DOHH2 (cell line): ENCODE measurements at regions not wholly inside any gene's neighbourhood (a gene's known extent, or its start where the extent isn't known, plus 50 kb on each side); places are given as distances from the start of the nearest gene placed in this dataset.

Experiments
- H3F3A ChIP-seq: fragments of 200-600 bp; sonication (generic), shearing (Covaris generic); 2 replicates; pipeline ENCODE4 v1.6.0; 2016; ENCODE audit warnings: antibody characterized with exemption, mild to moderate bottlenecking; ENCODE audit not compliant: control insufficient read depth, insufficient read depth
- H3K27ac ChIP-seq: fragments of 200-600 bp; sonication (generic); 2 replicates; pipeline ENCODE4 v1.5.1; 2014; ENCODE audit warnings: low read depth, mild to moderate bottlenecking, low read length, moderate library complexity
- H3K27me3 ChIP-seq: fragments of 200-600 bp; sonication (generic); 2 replicates; pipeline ENCODE4 v1.6.1; 2014; ENCODE audit warnings: mild to moderate bottlenecking, low read length, mixed read lengths; ENCODE audit not compliant: control insufficient read depth
- H3K36me3 ChIP-seq: fragments of 200-600 bp; sonication (generic); 2 replicates; pipeline ENCODE4 v1.6.1; 2014; ENCODE audit warnings: mild to moderate bottlenecking, low read length, moderate library complexity, mixed read lengths; ENCODE audit not compliant: control insufficient read depth
- H3K4me1 ChIP-seq: fragments of 200-600 bp; sonication (generic); 2 replicates; pipeline ENCODE4 v1.6.1; 2014; ENCODE audit warnings: mild to moderate bottlenecking, low read length, mixed read lengths; ENCODE audit not compliant: control insufficient read depth
- H3K4me2 ChIP-seq: fragments of 200-600 bp; sonication (generic); 2 replicates; pipeline ENCODE4 v1.6.0; 2014; ENCODE audit warnings: mild to moderate bottlenecking, low read length, moderate library complexity
- H3K4me3 ChIP-seq: fragments of 200-600 bp; sonication (generic); 2 replicates; pipeline ENCODE4 v1.5.1; 2014; ENCODE audit warnings: mild to moderate bottlenecking, low read length, mixed read lengths
- H3K79me2 ChIP-seq: fragments of 200-600 bp; sonication (generic); 2 replicates; pipeline ENCODE4 v1.6.1; 2014; ENCODE audit warnings: mild to moderate bottlenecking, low read length, mixed read lengths; ENCODE audit not compliant: control insufficient read depth
- H3K9me2 ChIP-seq: fragments of 200-600 bp; sonication (generic); replicated peaks from 2 replicates; pipeline ENCODE4 v1.6.1; 2014; ENCODE audit warnings: mild to moderate bottlenecking, low read length, mixed read lengths; ENCODE audit not compliant: control insufficient read depth
- H3K9me3 ChIP-seq: fragments of 200-600 bp; sonication (generic); 2 replicates; pipeline ENCODE4 v1.6.1; 2014; ENCODE audit warnings: antibody characterized with exemption, low read length, mixed read lengths; ENCODE audit not compliant: control insufficient read depth, insufficient read depth
- H4K20me1 ChIP-seq: fragments of 200-600 bp; sonication (generic); 2 replicates; pipeline ENCODE4 v1.6.0; 2014; ENCODE audit warnings: low read depth, mild to moderate bottlenecking, antibody characterized with exemption, low read length, moderate library complexity; ENCODE audit not compliant: control insufficient read depth, insufficient read depth
- CTCF ChIP-seq: fragments of 200-600 bp; sonication (generic); IDR thresholded peaks from one replicate; pipeline ENCODE4 v1.5.1; 2014; ENCODE audit warnings: antibody characterized with exemption, mild to moderate bottlenecking, low read depth, low read length; ENCODE audit not compliant: poor library complexity, severe bottlenecking
- EZH2phosphoT487 ChIP-seq: fragments of 200-600 bp; sonication (generic); IDR thresholded peaks from 2 replicates; pipeline ENCODE4 v1.6.1; 2017; ENCODE audit warnings: borderline replicate concordance, mild to moderate bottlenecking, antibody characterized with exemption, low read length, moderate library complexity, mixed read lengths

- H3K9me2 ChIP-seq = no peaks in the 10 kb centered on the region
- H3K27ac ChIP-seq = no peak overlapping the region
- 0 out of 2 replicates have a peak, but pooled peaks cover 4% of the 10 kb centered on the region for H3K9me3 ChIP-seq
- H3K27me3 ChIP-seq = no peaks in the 10 kb centered on the region
- no peak overlapping the region for H3K4me3 ChIP-seq
- TF ChIP-seq CTCF (no peak), EZH2phosphoT487 (no peak)
- no peaks in the 10 kb centered on the region for H3K36me3 ChIP-seq
- H4K20me1 ChIP-seq = no peaks in the 10 kb centered on the region
- no peaks in the 10 kb centered on the region for H3K79me2 ChIP-seq
- H3K4me1 ChIP-seq = no peaks in the 10 kb centered on the region
- no peaks in the 10 kb centered on the region for H3F3A ChIP-seq
- no peak overlapping the region for H3K4me2 ChIP-seq
These were observed 620.8 kb downstream of the LRRIQ3 start for GRCh38 chr1:73577206-73577605.

- TF ChIP-seq EZH2phosphoT487 (no peak), CTCF (no peak)
- H3K27me3 ChIP-seq = no peaks in the 10 kb centered on the region
- 0 out of 2 replicates have a peak, but pooled peaks cover 4% of the 10 kb centered on the region for H3K9me3 ChIP-seq
- no peaks in the 10 kb centered on the region for H3K36me3 ChIP-seq
- H3K4me2 ChIP-seq = no peak overlapping the region
- H3F3A ChIP-seq = no peaks in the 10 kb centered on the region
- H3K4me3 ChIP-seq = no peak overlapping the region
- H3K4me1 ChIP-seq = no peaks in the 10 kb centered on the region
- no peaks in the 10 kb centered on the region for H4K20me1 ChIP-seq
- no peaks in the 10 kb centered on the region for H3K9me2 ChIP-seq
- H3K79me2 ChIP-seq = no peaks in the 10 kb centered on the region
- no peak overlapping the region for H3K27ac ChIP-seq
These were observed 621.9 kb downstream of the LRRIQ3 start for GRCh38 chr1:73576083-73576482.

GRCh38 chr1:73564294-73564693 lies 633.7 kb downstream of the LRRIQ3 start:
- Histone ChIP-seq H3K9me3 (no peaks in the 10 kb centered on the region; the same call in 1 of the 2 replicates), H3K27me3 (no peaks in the 10 kb centered on the region), H3F3A (no peaks in the 10 kb centered on the region), H3K4me1 (no peaks in the 10 kb centered on the region), H3K4me2 (no peak overlapping the region), H3K79me2 (no peaks in the 10 kb centered on the region), H4K20me1 (no peaks in the 10 kb centered on the region), H3K9me2 (no peaks in the 10 kb centered on the region), H3K27ac (no peak overlapping the region), H3K4me3 (no peak overlapping the region), H3K36me3 (no peaks in the 10 kb centered on the region)
- TF ChIP-seq CTCF (no peak), EZH2phosphoT487 (no peak)
